ENCODE measurements at regions not wholly inside any gene's neighbourhood (a gene's known extent, or its start where the extent isn't known, plus 50 kb on each side); places are given as distances from the start of the nearest gene placed in this dataset.

- no peak overlapping the region for H3K4me3 Mint-ChIP-seq (ENCODE audit: low read depth, unreplicated experiment)
- no peak overlapping the region for H3K27ac Mint-ChIP-seq (ENCODE audit: unreplicated experiment)
- CTCF ChIA-PET = no interaction called here
- no peaks in the 10 kb centered on the region for H3K4me1 Mint-ChIP-seq (ENCODE audit: low read depth, unreplicated experiment)
- intact Hi-C loops (cut with micrococcal nuclease; ENCODE audit: unreplicated experiment) = no loop called here
- BruUV-seq (replicated peaks) = no TSS peak
- H3K9me3 Mint-ChIP-seq (ENCODE audit: low read depth, unreplicated experiment) = peaks cover 4% of the 10 kb centered on the region
- H3K36me3 Mint-ChIP-seq (ENCODE audit: insufficient read depth, unreplicated experiment) = no peaks in the 10 kb centered on the region
- no peaks in the 10 kb centered on the region for H3K27me3 Mint-ChIP-seq (ENCODE audit: unreplicated experiment)
- DNase-seq = no peak
- no peak for TF ChIP-seq CTCF (IDR thresholded peaks at IDR 0.05; ENCODE audit: unreplicated experiment)
These were observed 163.1 kb upstream of the TLE4 start for GRCh38 chr9:79408617-79409016.

- no peak overlapping the region for H3K4me3 Mint-ChIP-seq (ENCODE audit: low read depth, unreplicated experiment)
- no peaks in the 10 kb centered on the region for H3K27me3 Mint-ChIP-seq (ENCODE audit: unreplicated experiment)
- CTCF ChIA-PET = no interaction called here
- no peaks in the 10 kb centered on the region for H3K4me1 Mint-ChIP-seq (ENCODE audit: low read depth, unreplicated experiment)
- H3K9me3 Mint-ChIP-seq (ENCODE audit: low read depth, unreplicated experiment) = peaks cover 4% of the 10 kb centered on the region
- intact Hi-C loops (cut with micrococcal nuclease; ENCODE audit: unreplicated experiment) = no loop called here
- H3K27ac Mint-ChIP-seq (ENCODE audit: unreplicated experiment) = no peak overlapping the region
- no peaks in the 10 kb centered on the region for H3K36me3 Mint-ChIP-seq (ENCODE audit: insufficient read depth, unreplicated experiment)
- DNase-seq = no peak
- no TSS peak for BruUV-seq (replicated peaks)
- TF ChIP-seq CTCF (IDR thresholded peaks at IDR 0.05; ENCODE audit: unreplicated experiment) = no peak
These were observed 162.5 kb upstream of the TLE4 start for GRCh38 chr9:79409182-79409823.

GRCh38 chr9:79425840-79426239 is 145.9 kb upstream of the TLE4 start:
- TF ChIP-seq CTCF (IDR thresholded peaks at IDR 0.05; ENCODE audit: unreplicated experiment) = no peak
- no peaks in the 10 kb centered on the region for H3K4me1 Mint-ChIP-seq (ENCODE audit: low read depth, unreplicated experiment)
- peaks cover 4% of the 10 kb centered on the region for H3K9me3 Mint-ChIP-seq (ENCODE audit: low read depth, unreplicated experiment)
- intact Hi-C loops (cut with micrococcal nuclease; ENCODE audit: unreplicated experiment) = no loop called here
- H3K4me3 Mint-ChIP-seq (ENCODE audit: low read depth, unreplicated experiment) = no peak overlapping the region
- no peaks in the 10 kb centered on the region for H3K27me3 Mint-ChIP-seq (ENCODE audit: unreplicated experiment)
- H3K27ac Mint-ChIP-seq (ENCODE audit: unreplicated experiment) = no peak overlapping the region
- no TSS peak for BruUV-seq (replicated peaks)
- no peaks in the 10 kb centered on the region for H3K36me3 Mint-ChIP-seq (ENCODE audit: insufficient read depth, unreplicated experiment)
- DNase-seq = no peak
- CTCF ChIA-PET = no interaction called here

- intact Hi-C loops (cut with micrococcal nuclease; ENCODE audit: unreplicated experiment) = no loop called here
These were observed 143.3 kb upstream of the TLE4 start for GRCh38 chr9:79428422-79428821.

More at GRCh38 chr9:79428422-79428821, 143.3 kb upstream of the TLE4 start:
- DNase-seq = no peak
- no peaks in the 10 kb centered on the region for H3K4me1 Mint-ChIP-seq (ENCODE audit: low read depth, unreplicated experiment)
- H3K27me3 Mint-ChIP-seq (ENCODE audit: unreplicated experiment) = no peaks in the 10 kb centered on the region
- H3K4me3 Mint-ChIP-seq (ENCODE audit: low read depth, unreplicated experiment) = no peak overlapping the region
- peaks cover 10% of the 10 kb centered on the region for H3K9me3 Mint-ChIP-seq (ENCODE audit: low read depth, unreplicated experiment)
- CTCF ChIA-PET = no interaction called here
- no TSS peak for BruUV-seq (replicated peaks)
- TF ChIP-seq CTCF (IDR thresholded peaks at IDR 0.05; ENCODE audit: unreplicated experiment) = no peak
- H3K27ac Mint-ChIP-seq (ENCODE audit: unreplicated experiment) = no peak overlapping the region
- H3K36me3 Mint-ChIP-seq (ENCODE audit: insufficient read depth, unreplicated experiment) = no peaks in the 10 kb centered on the region
